H1 (cell line): ENCODE measurements at regions not wholly inside any gene's neighbourhood (a gene's known extent, or its start where the extent isn't known, plus 50 kb on each side); places are given as distances from the start of the nearest gene placed in this dataset.

Experiments used
- CTCF ChIA-PET: fragments of 300-600 bp; sonication (Branson Sonifier 250); formaldehyde crosslinking; loops from one replicate; lab custom pipeline; 2021; ENCODE audit not compliant: partially characterized antibody; lab: Charles Lee
- POLR2A ChIA-PET: fragments of 300-600 bp; sonication (Branson Sonifier 250); formaldehyde crosslinking; loops from one replicate; lab custom pipeline; 2021; ENCODE audit warnings: inconsistent platforms; ENCODE audit not compliant: partially characterized antibody; lab: Charles Lee
- DNase-seq, 2 experiments: peaks; one replicate each; pipeline versions ENCODE4 v3.0.0 to v3.0.0-alpha.2; 2010 to 2022; ENCODE audit warnings: low spot score in 2 of 2, low read depth in 1 of 2, mixed read lengths in 1 of 2
- FAIRE-seq: peaks from 2 replicates; lab custom pipeline; 2011; peaks lifted over from hg19 to GRCh38; lab: Jason Lieb, UNC
- H2AFZ ChIP-seq: 2 replicates; pipeline ENCODE4 v1.8.1; 2012; ENCODE audit warnings: low read length, inconsistent platforms
- H2AK5ac ChIP-seq: 2 replicates; pipeline ENCODE4 v1.6.1; 2013; ENCODE audit warnings: low read depth, low read length
- H2BK120ac ChIP-seq: replicated peaks from 2 replicates; pipeline ENCODE3; 2013; ENCODE audit warnings: low read depth, low read length, inconsistent platforms
- H2BK12ac ChIP-seq: 2 replicates; pipeline ENCODE4 v1.6.1; 2013; ENCODE audit warnings: low read depth, low read length
- H2BK15ac ChIP-seq: 2 replicates; pipeline ENCODE4 v1.6.1; 2013; ENCODE audit warnings: low read length
- H2BK20ac ChIP-seq: 2 replicates; pipeline ENCODE4 v1.6.1; 2013; ENCODE audit warnings: low read length
- H2BK5ac ChIP-seq: 2 replicates; pipeline ENCODE4 v1.6.1; 2013; ENCODE audit warnings: low read depth, low read length
- H3K14ac ChIP-seq: 2 replicates; pipeline ENCODE4 v1.6.1; 2013; ENCODE audit warnings: inconsistent platforms; ENCODE audit not compliant: insufficient read length
- H3K18ac ChIP-seq: 2 replicates; pipeline ENCODE4 v1.6.1; 2013; ENCODE audit warnings: low read length; ENCODE audit errors: extremely low read depth
- H3K23ac ChIP-seq: 2 replicates; pipeline ENCODE4 v1.6.1; 2013; ENCODE audit warnings: inconsistent platforms; ENCODE audit not compliant: insufficient read length
- H3K23me2 ChIP-seq: 2 replicates; pipeline ENCODE4 v1.6.1; 2013; ENCODE audit warnings: low read depth, low read length
- H3K27ac ChIP-seq: 2 replicates; pipeline ENCODE4 v1.6.1; 2011; ENCODE audit warnings: low read depth, low read length, inconsistent platforms
- H3K27me3 ChIP-seq, 4 experiments: replicated peaks in 1 of 4; 1 replicate in 1 of 4; 2 replicates in 3 of 4; pipeline versions ENCODE4 v1.6.1 to v1.8.1; 2011 to 2013; ENCODE audit warnings: low read length in 3 of 4, mild to moderate bottlenecking in 3 of 4, inconsistent platforms in 2 of 4, mixed read lengths in 2 of 4, moderate library complexity in 1 of 4; ENCODE audit not compliant: control insufficient read depth in 3 of 4, insufficient read depth in 3 of 4; ENCODE audit errors: extremely low read depth in 1 of 4
- H3K36me3 ChIP-seq, 4 experiments: 2 replicates each; pipeline versions ENCODE4 v1.6.1 to v1.8.1; 2011 to 2013; ENCODE audit warnings: mild to moderate bottlenecking in 4 of 4, low read length in 3 of 4, moderate library complexity in 2 of 4, control low read depth in 1 of 4, inconsistent platforms in 1 of 4; ENCODE audit not compliant: insufficient read depth in 4 of 4, control insufficient read depth in 2 of 4
- H3K4ac ChIP-seq: replicated peaks from 2 replicates; pipeline ENCODE3; 2013; ENCODE audit warnings: low read length, low read depth, mixed read lengths, inconsistent platforms; ENCODE audit not compliant: insufficient read length
- H3K4me1 ChIP-seq, 4 experiments: replicated peaks in 1 of 4; 1 replicate in 1 of 4; 2 replicates in 3 of 4; pipeline versions ENCODE4 v1.6.1 to v1.8.1; 2011 to 2013; ENCODE audit warnings: low read length in 3 of 4, inconsistent platforms in 2 of 4, mixed read lengths in 1 of 4; ENCODE audit not compliant: insufficient read depth in 4 of 4, control insufficient read depth in 3 of 4
- H3K4me2 ChIP-seq, 2 experiments: 2 replicates each; pipeline versions ENCODE4 v1.6.1 to v1.8.1; 2011 to 2013; ENCODE audit warnings: low read depth in 2 of 2, low read length in 2 of 2, control low read depth in 1 of 2, inconsistent platforms in 1 of 2, mild to moderate bottlenecking in 1 of 2; ENCODE audit not compliant: insufficient read depth in 1 of 2
- H3K4me3 ChIP-seq, 4 experiments: fragments of 200-600, 300-600 bp in 1 of 4; sonication (generic), shearing (Covaris generic), sonication (Bioruptor Twin) in 1 of 4; 2 replicates each; pipeline versions ENCODE4 v1.5.1 to v1.8.1; 2011 to 2016; ENCODE audit warnings: low read length in 4 of 4, low read depth in 3 of 4, control low read depth in 2 of 4, inconsistent platforms in 2 of 4, mild to moderate bottlenecking in 2 of 4, mixed read lengths in 1 of 4, moderate library complexity in 1 of 4; ENCODE audit not compliant: insufficient read depth in 2 of 4; ENCODE audit errors: extremely low read depth in 1 of 4
- H3K56ac ChIP-seq: replicated peaks from 2 replicates; pipeline ENCODE3; 2013; ENCODE audit warnings: low read depth, mild to moderate bottlenecking, mixed read lengths, low read length, inconsistent platforms; ENCODE audit not compliant: insufficient read length
- H3K79me1 ChIP-seq: 2 replicates; pipeline ENCODE4 v1.6.1; 2013; ENCODE audit warnings: low read depth, low read length, control low read depth
- H3K79me2 ChIP-seq, 2 experiments: 2 replicates each; pipeline versions ENCODE4 v1.6.1 to v1.8.1; 2012 to 2013; ENCODE audit warnings: low read length in 2 of 2, mild to moderate bottlenecking in 2 of 2, inconsistent platforms in 1 of 2; ENCODE audit not compliant: insufficient read depth in 2 of 2, control insufficient read depth in 1 of 2
- H3K9ac ChIP-seq, 4 experiments: replicated peaks in 1 of 4; 1 replicate in 1 of 4; 2 replicates in 3 of 4; pipeline versions ENCODE4 v1.6.1 to v1.8.1; 2011 to 2013; ENCODE audit warnings: low read depth in 3 of 4, low read length in 3 of 4, control low read depth in 2 of 4, mild to moderate bottlenecking in 2 of 4, moderate library complexity in 2 of 4, inconsistent platforms in 1 of 4; ENCODE audit errors: extremely low read depth in 1 of 4
- H3K9me3 ChIP-seq, 2 experiments: 2 replicates each; pipeline versions ENCODE4 v1.6.1 to v1.8.1; 2012 to 2013; ENCODE audit warnings: mild to moderate bottlenecking in 2 of 2, moderate library complexity in 2 of 2, control low read depth in 1 of 2, inconsistent platforms in 1 of 2, low read depth in 1 of 2, low read length in 1 of 2, mixed read lengths in 1 of 2; ENCODE audit not compliant: insufficient read depth in 2 of 2
- H4K20me1 ChIP-seq, 2 experiments: replicated peaks in 1 of 2; 2 replicates each; pipeline versions ENCODE3 to v1.8.1; 2011 to 2013; ENCODE audit warnings: inconsistent platforms in 2 of 2, low read length in 2 of 2, mild to moderate bottlenecking in 1 of 2; ENCODE audit not compliant: insufficient read depth in 2 of 2, control insufficient read depth in 1 of 2
- H4K5ac ChIP-seq: 2 replicates; pipeline ENCODE4 v1.6.1; 2013; ENCODE audit warnings: low read length, low read depth, mixed read lengths, inconsistent platforms; ENCODE audit not compliant: insufficient read length
- H4K8ac ChIP-seq: 2 replicates; pipeline ENCODE4 v1.8.0; 2013; ENCODE audit warnings: mild to moderate bottlenecking, moderate library complexity, low read length, inconsistent platforms; ENCODE audit not compliant: insufficient read depth; ENCODE audit errors: extremely low read depth
- H4K91ac ChIP-seq: replicated peaks from 2 replicates; pipeline ENCODE3; 2013; ENCODE audit warnings: low read length, mixed read lengths, inconsistent platforms; ENCODE audit not compliant: insufficient read length
- CHD2 ChIP-seq: IDR thresholded peaks from 2 replicates; pipeline ENCODE4 v1.6.1; 2012; ENCODE audit warnings: low read length, improper control_type of control experiment
- HDAC6 ChIP-seq: IDR thresholded peaks from one replicate; pipeline ENCODE4 v1.7.1; 2012; ENCODE audit warnings: low read depth, mild to moderate bottlenecking, inconsistent platforms, low read length, moderate library complexity
- POLR2AphosphoS5 ChIP-seq: IDR thresholded peaks from 2 replicates; pipeline ENCODE4 v1.6.1; 2011; ENCODE audit warnings: low read depth, low read length
- TAF7 ChIP-seq: optimal IDR thresholded peaks from 2 replicates; pipeline ENCODE3; 2011; ENCODE audit warnings: low read depth, mild to moderate bottlenecking, inconsistent platforms, low read length, moderate library complexity, borderline replicate concordance
- WGBS, 2 experiments: shearing (Covaris generic) in 1 of 2; methylation state at CpG; one replicate each; pipeline versions ENCODE4 v1.1.6 to v1.1.7; 2013 to 2015; ENCODE audit warnings: low lambda C conversion rate in 2 of 2, mixed read lengths in 2 of 2, inconsistent platforms in 1 of 2, low coverage in 1 of 2, missing lambda C conversion rate in 1 of 2; ENCODE audit not compliant: insufficient replicate concordance in 2 of 2, insufficient coverage in 1 of 2, insufficient read length in 1 of 2; ENCODE audit errors: extremely low coverage in 1 of 2, missing lambda C conversion rate in 1 of 2; 5-methylcytosine and 5-hydroxymethylcytosine counted together

- Histone ChIP-seq H2BK120ac (no peak overlapping the region), H4K5ac (no peak overlapping the region), H4K8ac (no peak overlapping the region), H3K56ac (no peak overlapping the region), H4K20me1 (no peaks in the 10 kb centered on the region), H3K4me3 (no peak overlapping the region), H3K4ac (no peak overlapping the region), H3K27me3 (no peaks in the 10 kb centered on the region)
- POLR2A ChIA-PET = no interaction called here
- TF ChIP-seq HDAC6 (no peak), TAF7 (no peak), POLR2AphosphoS5 (no peak), CHD2 (no peak)
- TF ChIP-seq, all 59 proteins: peak for 0
- H3K23me2 ChIP-seq = no peaks in the 10 kb centered on the region
- DNase-seq (no peak), FAIRE-seq (no peak)
- H4K91ac ChIP-seq = no peak overlapping the region
- no peak overlapping the region for H2BK20ac ChIP-seq
- H3K79me2 ChIP-seq = no peaks in the 10 kb centered on the region
- H3K9me3 ChIP-seq = no peaks in the 10 kb centered on the region
- H3K23ac ChIP-seq = no peak overlapping the region
- H2BK15ac ChIP-seq = no peak overlapping the region
- no peak overlapping the region for H2AK5ac ChIP-seq
- WGBS, 2 experiments = 98% methylated on average over 4 of the region's 4 CpGs; no CpG with 5 or more reads in 1 of the 2 experiments
- no peak overlapping the region for H3K9ac ChIP-seq
- no peaks in the 10 kb centered on the region for H3K36me3 ChIP-seq
- H3K79me1 ChIP-seq = no peaks in the 10 kb centered on the region
- H2BK5ac ChIP-seq = no peak overlapping the region
- no peak overlapping the region for H3K18ac ChIP-seq
- H2AFZ ChIP-seq = no peak overlapping the region
- no peak overlapping the region for H2BK12ac ChIP-seq
- H3K4me2 ChIP-seq = no peak overlapping the region
- CTCF ChIA-PET = no interaction called here
- H3K4me1 ChIP-seq = no peaks in the 10 kb centered on the region
- no peak overlapping the region for H3K14ac ChIP-seq
- no peak overlapping the region for H3K27ac ChIP-seq
Measured at GRCh38 chr2:198615972-198616371, 811.6 kb downstream of the PLCL1 start.
